WTC11 (cell line): ENCODE measurements at regions not wholly inside any gene's neighbourhood (a gene's known extent, or its start where the extent isn't known, plus 50 kb on each side); places are given as distances from the start of the nearest gene placed in this dataset.

Experiments
- CTCF ChIP-seq: fragments of 200-600 bp; IDR thresholded peaks from 2 replicates; pipeline ENCODE4 v1.8.0; 2022; ENCODE audit warnings: antibody characterized with exemption
- MXD4 ChIP-seq: fragments of 250-450 bp; sonication (Bioruptor Pico); IDR thresholded peaks from 2 replicates; pipeline ENCODE4 v1.8.0; 2021; ENCODE audit warnings: mild to moderate bottlenecking, moderate library complexity, borderline replicate concordance
- SP1 ChIP-seq: sonication (generic); formaldehyde crosslinking; conservative IDR thresholded peaks from 2 replicates; pipeline ENCODE4 v1.8.1; 2022; ENCODE audit warnings: missing genetic modification reagents
- USF1 ChIP-seq: sonication (generic); formaldehyde crosslinking; IDR thresholded peaks from 2 replicates; pipeline ENCODE4 v1.8.0; 2022; ENCODE audit warnings: mild to moderate bottlenecking, missing genetic modification reagents
- ZNF121 ChIP-seq: sonication (generic); formaldehyde crosslinking; IDR thresholded peaks from 2 replicates; pipeline ENCODE4 v1.8.0; 2023; ENCODE audit warnings: missing genetic modification reagents
- ZNF416 ChIP-seq: fragments of 250-450 bp; sonication (Bioruptor Pico); IDR thresholded peaks from 2 replicates; pipeline ENCODE4 v1.9.0; 2021; ENCODE audit warnings: mild to moderate bottlenecking, inconsistent platforms

- no peak for TF ChIP-seq ZNF416 (CRISPR knock-in tag)
- no peak for TF ChIP-seq CTCF
- TF ChIP-seq MXD4 (CRISPR knock-in tag): no peak
- no peak for TF ChIP-seq SP1
- no peak for TF ChIP-seq ZNF121 (CRISPR knock-in tag)
- TF ChIP-seq USF1 (CRISPR knock-in tag): no peak
Observed at GRCh38 chr3:152641198-152641597, 193.7 kb upstream of the P2RY1 start.
